Neural progenitor cell (in vitro differentiated cells): ENCODE measurements at regions not wholly inside any gene's neighbourhood (a gene's known extent, or its start where the extent isn't known, plus 50 kb on each side); places are given as distances from the start of the nearest gene placed in this dataset.

Experiments used
- CTCF ChIP-seq: fragments of 200-600 bp; sonication (generic); IDR thresholded peaks from 2 replicates; pipeline ENCODE4 v1.5.1; 2017; ENCODE audit warnings: antibody characterized with exemption, mild to moderate bottlenecking
- EZH2 ChIP-seq: fragments of 200-600 bp; sonication (generic); IDR thresholded peaks from 2 replicates; pipeline ENCODE4 v1.6.1; 2017; ENCODE audit warnings: antibody characterized with exemption, mild to moderate bottlenecking, moderate library complexity

- TF ChIP-seq EZH2 (no peak), CTCF (no peak)
Measured at GRCh38 chr15:69715210-69715609, 262.6 kb downstream of the RPLP1 start.
